GM12892 (cell line): ENCODE measurements at regions not wholly inside any gene's neighbourhood (a gene's known extent, or its start where the extent isn't known, plus 50 kb on each side); places are given as distances from the start of the nearest gene placed in this dataset.

Source experiments
- POLR2A ChIP-seq: IDR thresholded peaks from 2 replicates; pipeline ENCODE4 v1.6.1; 2011; ENCODE audit warnings: low read depth, low read length, control low read depth
- POLR2AphosphoS5 ChIP-seq: IDR thresholded peaks from 2 replicates; pipeline ENCODE4 v1.6.1; 2011; ENCODE audit warnings: low read depth, low read length, control low read depth

DNA sequence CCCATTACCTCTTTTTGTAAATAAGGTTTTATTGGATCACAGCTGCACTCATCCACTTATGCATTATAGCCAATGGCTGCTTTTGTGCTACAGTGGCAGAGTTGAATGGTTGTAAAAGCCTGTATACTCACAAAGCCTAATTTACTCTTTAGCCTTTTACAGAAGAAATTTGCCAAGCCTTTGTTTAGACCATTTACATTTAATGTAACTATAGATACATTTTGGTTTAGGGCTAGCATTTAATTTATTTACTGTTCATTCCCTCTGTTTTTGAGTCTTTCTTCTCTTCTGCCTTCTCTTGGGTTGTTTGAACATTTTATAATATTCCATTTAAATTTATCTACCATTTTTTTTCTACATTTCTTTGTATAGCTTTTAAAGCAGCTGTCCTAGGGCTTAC, 217.1 kb upstream of the AMIGO2 start:
- TF ChIP-seq POLR2AphosphoS5 = no peak
- TF ChIP-seq POLR2A = no peak
